Peyer's patch (tissue), 4 donors: ENCODE measurements at regions not wholly inside any gene's neighbourhood (a gene's known extent, or its start where the extent isn't known, plus 50 kb on each side); places are given as distances from the start of the nearest gene placed in this dataset.

ENCODE experiments used
- CTCF ChIP-seq, 6 experiments: fragments of 450-650 bp in 4 of 6; fragments of 200-600 bp in 2 of 6; sonication (generic) in 1 of 6; IDR thresholded peaks; one replicate each; pipeline ENCODE4 v1.5.1; 2017 to 2019; ENCODE audit warnings: antibody characterized with exemption in 6 of 6, mild to moderate bottlenecking in 3 of 6, moderate library complexity in 1 of 6
- POLR2A ChIP-seq, 2 donors: fragments of 450-650 bp; IDR thresholded peaks; one replicate each; pipeline ENCODE4 v1.5.1; 2017; ENCODE audit warnings: antibody characterized with exemption in 2 of 2, mild to moderate bottlenecking in 2 of 2, moderate library complexity in 2 of 2

DNA sequence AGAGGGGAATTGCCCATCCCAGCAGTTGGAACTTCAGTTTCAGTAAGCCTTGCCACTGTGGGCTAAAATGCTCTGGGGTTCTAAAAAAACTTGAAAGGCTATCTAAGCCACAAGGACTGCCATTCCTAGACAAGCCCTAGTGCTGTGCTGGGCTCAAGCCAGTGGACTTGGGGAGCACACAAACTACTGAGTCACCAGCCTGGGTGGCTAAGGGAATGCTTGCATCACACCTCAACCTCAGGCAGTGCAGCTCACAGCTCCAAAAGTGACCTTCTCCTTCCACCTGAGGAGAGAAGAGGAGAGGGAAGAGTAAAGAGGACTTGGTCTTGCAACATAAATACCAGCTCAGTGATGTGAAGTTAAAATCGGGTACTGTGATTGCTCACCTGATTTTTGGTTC lies 116.7 kb upstream of the GLRA2 start:
- TF ChIP-seq CTCF (IDR thresholded peaks at IDR 0.05), result no peak
- no peak for TF ChIP-seq POLR2A (IDR thresholded peaks at IDR 0.05)
